SK-N-SH (cell line): ENCODE measurements at regions not wholly inside any gene's neighbourhood (a gene's known extent, or its start where the extent isn't known, plus 50 kb on each side); places are given as distances from the start of the nearest gene placed in this dataset.

Experiments used
- CTCF ChIP-seq: fragments of 200-600 bp; sonication (generic); IDR thresholded peaks from 2 replicates; pipeline ENCODE4 v1.6.1; 2017; ENCODE audit warnings: antibody characterized with exemption, mild to moderate bottlenecking, moderate library complexity
- EZH2phosphoT487 ChIP-seq: fragments of 200-600 bp; sonication (generic); IDR thresholded peaks from 2 replicates; pipeline ENCODE4 v1.6.1; 2017; ENCODE audit warnings: low read depth, mixed run types, mild to moderate bottlenecking, antibody characterized with exemption, moderate library complexity, borderline replicate concordance
- IRF3 ChIP-seq: fragments of 150-350 bp; IDR thresholded peaks from 2 replicates; pipeline ENCODE4 v1.6.1; 2016; ENCODE audit warnings: mild to moderate bottlenecking, low read depth, low read length
- JUND ChIP-seq: IDR thresholded peaks from 2 replicates; pipeline ENCODE4 v1.4.0; 2012
- POLR2AphosphoS5 ChIP-seq: IDR thresholded peaks from 2 replicates; pipeline ENCODE4 v1.6.1; 2012; ENCODE audit warnings: low read depth, low read length
- RAD21 ChIP-seq: IDR thresholded peaks from 2 replicates; pipeline ENCODE4 v1.6.1; 2012; ENCODE audit warnings: mild to moderate bottlenecking, low read length
- REST ChIP-seq: IDR thresholded peaks from 2 replicates; pipeline ENCODE4 v1.6.1; 2012; ENCODE audit warnings: mild to moderate bottlenecking, low read depth, low read length, moderate library complexity
- RFX5 ChIP-seq: IDR thresholded peaks from 2 replicates; pipeline ENCODE4 v1.6.1; 2012; ENCODE audit warnings: mild to moderate bottlenecking, improper control_type of control experiment, low read length
- SMC3 ChIP-seq: IDR thresholded peaks from 2 replicates; pipeline ENCODE4 v1.6.1; 2012; ENCODE audit warnings: low read depth, low read length, improper control_type of control experiment
- TAF1 ChIP-seq: IDR thresholded peaks from 2 replicates; pipeline ENCODE4 v1.6.1; 2012; ENCODE audit warnings: low read depth, mild to moderate bottlenecking, low read length, moderate library complexity, borderline replicate concordance
- USF2 ChIP-seq: fragments of 150-350 bp; IDR thresholded peaks from 2 replicates; pipeline ENCODE4 v1.6.1; 2017; ENCODE audit warnings: antibody characterized with exemption, low read length, low read depth, borderline replicate concordance
- YY1 ChIP-seq: IDR thresholded peaks from 2 replicates; pipeline ENCODE4 v1.4.0; 2012; ENCODE audit warnings: low read depth, mild to moderate bottlenecking

- TF ChIP-seq REST (no peak), CTCF (no peak), RAD21 (no peak), POLR2AphosphoS5 (no peak), SMC3 (no peak), RFX5 (no peak), TAF1 (no peak), USF2 (no peak), JUND (no peak), IRF3 (no peak), EZH2phosphoT487 (no peak), YY1 (no peak)
Observed at GRCh38 chr12:73414926-73415325, 1122.7 kb upstream of the ATXN7L3B start.
